ENCODE measurements at regions not wholly inside any gene's neighbourhood (a gene's known extent, or its start where the extent isn't known, plus 50 kb on each side); places are given as distances from the start of the nearest gene placed in this dataset.

GRCh38 chr3:28716939-28717338 is 368.3 kb upstream of the AZI2 start:
- ChIA-PET CTCF (ENCODE audit: partially characterized antibody) (interaction anchor here (1.6 kb wide), 1 partner anchor 9 kb away, joined by 5 read pairs; no protein-coding TSS in a partner anchor), POLR2A (ENCODE audit: partially characterized antibody) (interaction anchor here (0.6 kb wide), 1 partner anchor 54 kb away, joined by 7 read pairs; no protein-coding TSS in a partner anchor)
- no peak overlapping the region for H3K4me2 ChIP-seq (ENCODE audit: insufficient read depth in 1 of 2, low read depth in 2 of 2, low read length in 2 of 2)
- H3K79me2 ChIP-seq (ENCODE audit: control insufficient read depth in 1 of 2, insufficient read depth in 2 of 2, low read length in 2 of 2) = no peaks in the 10 kb centered on the region
- H3K9ac ChIP-seq (replicated peaks in 1 of 4; ENCODE audit: extremely low read depth in 1 of 4, low read depth in 3 of 4, low read length in 3 of 4) = no peak overlapping the region
- no peak overlapping the region for H3K14ac ChIP-seq (ENCODE audit: insufficient read length)
- H3K79me1 ChIP-seq (ENCODE audit: low read depth, low read length) = no peaks in the 10 kb centered on the region
- no peak overlapping the region for H2BK15ac ChIP-seq (ENCODE audit: low read length)
- H3K4me1 ChIP-seq (replicated peaks in 1 of 4; ENCODE audit: control insufficient read depth in 3 of 4, insufficient read depth in 4 of 4, low read length in 3 of 4) = no peaks in the 10 kb centered on the region
- H3K18ac ChIP-seq (ENCODE audit: extremely low read depth, low read length) = no peak overlapping the region
- H3K9me3 ChIP-seq (ENCODE audit: insufficient read depth in 2 of 2, low read depth in 1 of 2, low read length in 1 of 2) = no peaks in the 10 kb centered on the region
- no peak for FAIRE-seq
- no peaks in the 10 kb centered on the region for H3K23me2 ChIP-seq (ENCODE audit: low read depth, low read length)
- no peak overlapping the region for H2BK12ac ChIP-seq (ENCODE audit: low read depth, low read length)
- H2BK20ac ChIP-seq (ENCODE audit: low read length) = no peak overlapping the region
- H4K91ac ChIP-seq (replicated peaks; ENCODE audit: insufficient read length, low read length) = no peak overlapping the region
- 86% methylated on average over 4 of the region's 4 CpGs; no CpG with 5 or more reads in 1 of the 2 experiments for WGBS, 2 experiments (ENCODE audit: extremely low coverage in 1 of 2, insufficient coverage in 1 of 2, insufficient read length in 1 of 2, insufficient replicate concordance in 2 of 2, low coverage in 1 of 2, low lambda C conversion rate in 2 of 2, missing lambda C conversion rate in 1 of 2)
- TF ChIP-seq HDAC6 (IDR thresholded peaks at IDR 0.05; ENCODE audit: low read depth, low read length) (no peak), SUZ12 (IDR thresholded peaks at IDR 0.05; ENCODE audit: low read length) (no peak), NRF1 (IDR thresholded peaks at IDR 0.05; ENCODE audit: low read depth, low read length) (no peak), MAX (IDR thresholded peaks at IDR 0.05) (no peak), POLR2A (IDR thresholded peaks at IDR 0.05; ENCODE audit: control extremely low read depth in 1 of 2, low read depth in 2 of 2, low read length in 2 of 2) (no peak), YY1 (IDR thresholded peaks at IDR 0.05; ENCODE audit: low read depth, low read length) (no peak), JUND (IDR thresholded peaks at IDR 0.05; ENCODE audit: low read length) (no peak), SP2 (IDR thresholded peaks at IDR 0.05; ENCODE audit: low read length) (no peak), BACH1 (IDR thresholded peaks at IDR 0.05; ENCODE audit: low read length) (no peak), CHD2 (IDR thresholded peaks at IDR 0.05; ENCODE audit: low read length) (no peak), RFX5 (IDR thresholded peaks at IDR 0.05; ENCODE audit: borderline replicate concordance, low read depth, low read length) (no peak)
- TF ChIP-seq, protein P1, sequence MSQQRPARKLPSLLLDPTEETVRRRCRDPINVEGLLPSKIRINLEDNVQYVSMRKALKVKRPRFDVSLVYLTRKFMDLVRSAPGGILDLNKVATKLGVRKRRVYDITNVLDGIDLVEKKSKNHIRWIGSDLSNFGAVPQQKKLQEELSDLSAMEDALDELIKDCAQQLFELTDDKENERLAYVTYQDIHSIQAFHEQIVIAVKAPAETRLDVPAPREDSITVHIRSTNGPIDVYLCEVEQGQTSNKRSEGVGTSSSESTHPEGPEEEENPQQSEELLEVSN (IDR thresholded peaks at IDR 0.05) = no peak
- H3K4ac ChIP-seq (replicated peaks; ENCODE audit: insufficient read length, low read depth, low read length) = no peak overlapping the region
- no peak overlapping the region for H3K27ac ChIP-seq (ENCODE audit: low read depth, low read length)
- DNase-seq (ENCODE audit: low read depth in 1 of 2, low spot score in 2 of 2) = no peak
- H3K23ac ChIP-seq (ENCODE audit: insufficient read length) = no peak overlapping the region
- no peak overlapping the region for H3K4me3 ChIP-seq (ENCODE audit: extremely low read depth in 1 of 4, insufficient read depth in 2 of 4, low read depth in 3 of 4, low read length in 4 of 4)
- H4K8ac ChIP-seq (ENCODE audit: extremely low read depth, insufficient read depth, low read length) = no peak overlapping the region
- H2BK120ac ChIP-seq (replicated peaks; ENCODE audit: low read depth, low read length) = no peak overlapping the region
- H3K56ac ChIP-seq (replicated peaks; ENCODE audit: insufficient read length, low read depth, low read length) = no peak overlapping the region
- no peak overlapping the region for H2AK5ac ChIP-seq (ENCODE audit: low read depth, low read length)
- no peaks in the 10 kb centered on the region for H3K27me3 ChIP-seq (replicated peaks in 1 of 4; ENCODE audit: control insufficient read depth in 3 of 4, extremely low read depth in 1 of 4, insufficient read depth in 3 of 4, low read length in 3 of 4)
- no peaks in the 10 kb centered on the region for H4K20me1 ChIP-seq (replicated peaks in 1 of 2; ENCODE audit: control insufficient read depth in 1 of 2, insufficient read depth in 2 of 2, low read length in 2 of 2)
- no peaks in the 10 kb centered on the region for H3K36me3 ChIP-seq (ENCODE audit: control insufficient read depth in 2 of 4, insufficient read depth in 4 of 4, low read length in 3 of 4)
- no peak overlapping the region for H4K5ac ChIP-seq (ENCODE audit: insufficient read length, low read depth, low read length)
- H2BK5ac ChIP-seq (ENCODE audit: low read depth, low read length) = no peak overlapping the region
- H2AFZ ChIP-seq (ENCODE audit: low read length) = no peak overlapping the region

All from H1 (cell line).